Karpas-422 (cell line): ENCODE measurements at regions not wholly inside any gene's neighbourhood (a gene's known extent, or its start where the extent isn't known, plus 50 kb on each side); places are given as distances from the start of the nearest gene placed in this dataset.

Source experiments
- DNase-seq: peaks from one replicate; pipeline ENCODE4 v3.0.0-alpha.2; 2015
- H2AFZ ChIP-seq: fragments of 200-600 bp; sonication (generic); 2 replicates; pipeline ENCODE4 v1.6.1; 2014; ENCODE audit warnings: antibody characterized with exemption, low read length, mixed read lengths
- H3K27ac ChIP-seq: fragments of 200-600 bp; sonication (generic); 2 replicates; pipeline ENCODE4 v1.5.1; 2014; ENCODE audit warnings: mild to moderate bottlenecking, low read length, moderate library complexity
- H3K27me3 ChIP-seq: fragments of 200-600 bp; sonication (generic); 2 replicates; pipeline ENCODE4 v1.6.1; 2014; ENCODE audit warnings: low read length, mixed read lengths
- H3K36me3 ChIP-seq: fragments of 200-600 bp; sonication (generic); 2 replicates; pipeline ENCODE4 v1.6.1; 2014; ENCODE audit warnings: low read length, mixed read lengths; ENCODE audit not compliant: insufficient read depth
- H3K4me1 ChIP-seq: fragments of 200-600 bp; sonication (generic); 2 replicates; pipeline ENCODE4 v1.6.1; 2014; ENCODE audit warnings: mild to moderate bottlenecking, low read length, mixed read lengths
- H3K4me2 ChIP-seq: fragments of 200-600 bp; sonication (generic); 2 replicates; pipeline ENCODE4 v1.6.1; 2014; ENCODE audit warnings: low read length, low read depth, mild to moderate bottlenecking; ENCODE audit not compliant: poor library complexity, severe bottlenecking
- H3K4me3 ChIP-seq: fragments of 200-600 bp; sonication (generic); 2 replicates; pipeline ENCODE4 v1.5.1; 2014; ENCODE audit warnings: mild to moderate bottlenecking, antibody characterized with exemption, low read length, mixed read lengths
- H3K79me2 ChIP-seq: fragments of 200-600 bp; sonication (generic); 2 replicates; pipeline ENCODE4 v1.6.1; 2014; ENCODE audit warnings: mild to moderate bottlenecking, low read length, mixed read lengths
- H3K9ac ChIP-seq: fragments of 200-600 bp; sonication (generic); 2 replicates; pipeline ENCODE4 v1.6.0; 2014; ENCODE audit warnings: low read length
- H3K9me2 ChIP-seq: fragments of 200-600 bp; sonication (generic), shearing (Covaris generic); replicated peaks from 2 replicates; pipeline ENCODE4 v1.6.0; 2014; ENCODE audit warnings: mild to moderate bottlenecking, low read length, moderate library complexity; ENCODE audit not compliant: insufficient read depth
- H3K9me3 ChIP-seq: fragments of 300-700, 200-600 bp; sonication (generic); 2 replicates; pipeline ENCODE4 v1.6.1; 2014; ENCODE audit warnings: low read length, mixed read lengths
- H4K20me1 ChIP-seq: fragments of 200-600 bp; sonication (generic); 2 replicates; pipeline ENCODE4 v1.6.1; 2014; ENCODE audit warnings: mild to moderate bottlenecking, antibody characterized with exemption, low read length, low read depth; ENCODE audit not compliant: insufficient read depth

DNA sequence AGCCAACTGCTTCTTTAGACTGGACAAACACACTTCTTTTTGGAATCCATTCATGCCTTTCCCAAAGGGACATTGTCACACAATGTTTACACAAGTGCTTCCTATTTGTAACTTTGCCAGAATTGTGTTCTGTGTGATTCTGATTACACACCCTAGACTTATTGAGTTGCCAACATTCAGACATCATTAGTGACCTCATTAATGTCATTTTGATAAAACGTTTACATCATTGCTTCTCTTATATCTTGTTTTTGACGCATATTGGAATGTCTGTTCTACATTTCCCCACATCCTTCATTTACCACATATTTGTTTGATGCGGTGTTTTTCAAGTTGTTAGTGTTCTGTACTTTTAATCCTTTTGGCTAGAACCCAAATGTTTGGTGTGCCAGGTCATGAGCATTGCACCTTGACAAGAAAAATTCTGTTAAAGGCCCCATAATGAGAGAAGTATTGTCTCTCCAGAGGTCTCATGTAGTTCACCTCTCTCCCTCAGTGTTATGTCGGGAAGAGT, 305.5 kb downstream of the AEBP2 start:
- Histone ChIP-seq H3K4me2 (no peak overlapping the region), H3K9me3 (no peaks in the 10 kb centered on the region), H3K36me3 (no peaks in the 10 kb centered on the region), H3K9ac (no peak overlapping the region), H4K20me1 (no peaks in the 10 kb centered on the region), H3K4me1 (no peaks in the 10 kb centered on the region), H3K4me3 (no peak overlapping the region), H3K9me2 (no peaks in the 10 kb centered on the region), H3K27me3 (no peaks in the 10 kb centered on the region), H3K79me2 (no peaks in the 10 kb centered on the region), H2AFZ (no peak overlapping the region), H3K27ac (no peak overlapping the region)
- no peak for DNase-seq

DNA sequence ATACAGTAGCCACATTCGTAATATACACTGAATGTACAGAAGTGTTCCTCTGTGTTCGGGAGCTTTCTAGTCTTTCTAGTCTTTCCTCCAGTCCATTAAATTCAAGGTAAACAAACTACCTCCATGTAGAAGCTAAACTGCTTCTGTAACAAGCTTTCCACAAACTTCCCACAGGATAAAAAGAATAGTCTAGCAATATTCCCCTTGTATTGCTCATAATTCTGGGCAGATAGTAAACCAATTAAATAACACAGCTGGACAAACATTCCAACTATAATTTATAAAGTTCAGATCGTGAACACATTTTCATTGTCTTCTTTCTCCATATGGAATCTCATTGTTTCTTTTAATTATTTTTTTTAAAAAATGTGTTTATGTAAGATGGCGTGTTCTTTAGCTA, 307.2 kb downstream of the AEBP2 start:
- no peaks in the 10 kb centered on the region for H3K9me2 ChIP-seq
- no peak overlapping the region for H2AFZ ChIP-seq
- DNase-seq, result no peak
- no peaks in the 10 kb centered on the region for H3K9me3 ChIP-seq
- H3K27me3 ChIP-seq, result no peaks in the 10 kb centered on the region
- no peak overlapping the region for H3K4me2 ChIP-seq
- H3K9ac ChIP-seq, result no peak overlapping the region
- no peak overlapping the region for H3K4me3 ChIP-seq
- no peaks in the 10 kb centered on the region for H3K4me1 ChIP-seq
- no peaks in the 10 kb centered on the region for H3K36me3 ChIP-seq
- no peaks in the 10 kb centered on the region for H3K79me2 ChIP-seq
- no peak overlapping the region for H3K27ac ChIP-seq
- no peaks in the 10 kb centered on the region for H4K20me1 ChIP-seq

DNA sequence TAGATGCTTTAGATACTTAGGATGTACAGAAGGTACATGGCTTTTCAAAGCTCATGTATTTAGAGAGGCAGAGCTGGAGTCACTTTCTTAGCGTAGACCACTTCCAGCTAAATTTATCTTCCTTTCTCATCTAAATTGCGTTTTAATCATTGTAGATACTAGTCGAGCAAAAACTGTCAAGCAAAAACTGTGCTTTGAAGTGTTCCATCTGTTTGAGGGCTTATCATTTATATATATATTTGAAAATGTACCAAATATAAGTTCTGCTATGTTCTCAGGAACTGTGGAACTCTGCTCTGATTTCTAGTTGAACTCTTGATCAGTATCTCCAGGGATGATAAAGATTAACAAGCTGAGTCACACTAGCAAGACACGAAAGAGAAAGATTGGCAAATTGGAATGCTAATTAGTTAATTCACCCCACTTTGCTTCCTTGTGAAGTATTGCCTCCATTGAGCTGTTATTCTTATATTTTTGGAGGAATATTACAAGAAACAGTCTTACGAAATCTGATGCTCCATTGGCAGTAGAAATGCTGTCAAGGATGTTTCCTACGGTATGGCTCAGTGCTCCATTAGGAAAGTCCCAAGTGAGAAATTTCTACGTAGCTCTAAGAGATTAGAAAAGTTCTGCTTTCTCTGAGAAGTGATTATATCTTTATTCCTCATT, 310.7 kb downstream of the AEBP2 start:
- H3K27ac ChIP-seq, result no peak overlapping the region
- no peaks in the 10 kb centered on the region for H3K36me3 ChIP-seq
- H3K9me3 ChIP-seq, result peaks cover 5% of the 10 kb centered on the region; the same call in 1 of the 2 replicates
- DNase-seq, result no peak
- H2AFZ ChIP-seq, result no peak overlapping the region
- H3K9ac ChIP-seq, result no peak overlapping the region
- H3K9me2 ChIP-seq, result no peaks in the 10 kb centered on the region
- H3K4me2 ChIP-seq, result no peak overlapping the region
- no peaks in the 10 kb centered on the region for H4K20me1 ChIP-seq
- no peaks in the 10 kb centered on the region for H3K4me1 ChIP-seq
- no peak overlapping the region for H3K4me3 ChIP-seq
- H3K27me3 ChIP-seq, result 0 out of 2 replicates have a peak, but pooled peaks cover 3% of the 10 kb centered on the region
- no peaks in the 10 kb centered on the region for H3K79me2 ChIP-seq

DNA sequence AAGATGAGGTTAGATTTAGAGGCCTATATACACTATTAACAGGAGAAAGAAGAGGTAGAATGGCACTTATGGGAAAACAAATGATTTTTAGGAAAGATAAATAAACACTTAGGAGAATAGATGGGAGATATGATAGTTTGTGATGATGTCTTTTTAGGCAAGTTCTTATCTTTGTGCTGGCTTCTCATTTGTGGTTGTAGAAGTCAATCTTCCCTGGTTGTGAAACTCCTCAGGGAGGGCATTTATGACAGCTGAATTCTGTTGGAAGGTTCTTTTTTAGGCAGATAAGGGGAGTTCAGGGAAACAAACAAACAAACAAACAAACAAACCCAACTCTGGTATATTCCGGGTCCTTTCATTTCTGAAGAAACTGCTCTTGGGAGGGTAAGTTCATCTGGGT, 311.8 kb downstream of the AEBP2 start:
- Histone ChIP-seq H4K20me1 (no peaks in the 10 kb centered on the region), H3K9me3 (peaks cover 5% of the 10 kb centered on the region; the same call in 1 of the 2 replicates), H3K9me2 (no peaks in the 10 kb centered on the region), H3K4me2 (no peak overlapping the region), H3K4me1 (no peaks in the 10 kb centered on the region), H3K27ac (no peak overlapping the region), H3K9ac (no peak overlapping the region), H3K4me3 (no peak overlapping the region), H3K36me3 (no peaks in the 10 kb centered on the region), H3K27me3 (0 out of 2 replicates have a peak, but pooled peaks cover 3% of the 10 kb centered on the region), H3K79me2 (no peaks in the 10 kb centered on the region), H2AFZ (no peak overlapping the region)
- no peak for DNase-seq

DNA sequence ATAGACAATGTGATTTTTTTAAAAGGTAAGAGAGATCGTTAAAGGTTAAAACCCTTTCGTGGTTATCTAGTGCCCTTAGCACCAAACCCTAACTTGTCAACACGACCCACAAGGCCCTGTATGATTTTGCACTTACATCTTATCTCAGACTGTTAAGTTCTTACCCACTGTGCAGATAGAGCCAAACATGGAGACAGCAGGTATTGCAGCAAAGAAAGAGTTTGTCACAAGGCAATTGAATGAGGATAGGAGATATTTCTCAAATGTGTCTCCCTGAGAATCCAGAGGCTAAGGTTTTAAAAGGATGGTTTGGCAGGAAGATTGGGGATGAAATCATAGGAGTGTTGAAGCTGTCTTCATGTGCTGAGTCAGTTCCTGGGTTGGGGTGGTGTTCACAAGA, 313.4 kb downstream of the AEBP2 start:
- Histone ChIP-seq H3K4me1 (no peaks in the 10 kb centered on the region), H3K4me2 (no peak overlapping the region), H3K9me3 (peaks cover 5% of the 10 kb centered on the region; the same call in 1 of the 2 replicates), H3K27ac (no peak overlapping the region), H3K79me2 (no peaks in the 10 kb centered on the region), H4K20me1 (no peaks in the 10 kb centered on the region), H2AFZ (no peak overlapping the region), H3K4me3 (no peak overlapping the region), H3K27me3 (0 out of 2 replicates have a peak, but pooled peaks cover 3% of the 10 kb centered on the region), H3K36me3 (no peaks in the 10 kb centered on the region), H3K9me2 (no peaks in the 10 kb centered on the region), H3K9ac (no peak overlapping the region)
- DNase-seq, result no peak

DNA sequence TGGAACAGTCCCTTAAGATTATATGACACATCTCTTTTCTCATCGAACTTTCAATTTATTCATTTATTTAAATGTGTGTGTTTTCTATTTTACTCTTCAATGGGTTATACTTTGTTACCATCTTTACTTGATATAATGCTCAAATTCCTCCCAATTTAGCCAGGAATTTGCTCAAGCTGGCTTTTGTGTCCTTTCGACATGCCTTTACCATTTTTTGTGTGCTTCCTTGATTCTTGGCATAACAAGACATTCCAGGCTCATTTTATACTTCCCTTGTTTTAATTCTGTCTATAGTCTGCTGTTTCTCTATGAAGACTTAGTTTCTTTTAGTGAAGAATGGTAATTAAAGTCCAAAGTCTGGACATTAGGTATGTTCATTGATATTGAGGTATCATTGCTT, 315.8 kb downstream of the AEBP2 start:
- Histone ChIP-seq H2AFZ (no peak overlapping the region), H3K27me3 (0 out of 2 replicates have a peak, but pooled peaks cover 3% of the 10 kb centered on the region), H3K4me2 (no peak overlapping the region), H3K9me3 (peaks cover 5% of the 10 kb centered on the region; the same call in 1 of the 2 replicates), H3K36me3 (no peaks in the 10 kb centered on the region), H3K4me3 (no peak overlapping the region), H3K79me2 (no peaks in the 10 kb centered on the region), H3K9ac (no peak overlapping the region), H3K4me1 (no peaks in the 10 kb centered on the region), H3K27ac (no peak overlapping the region), H4K20me1 (no peaks in the 10 kb centered on the region), H3K9me2 (no peaks in the 10 kb centered on the region)
- DNase-seq, result no peak

DNA sequence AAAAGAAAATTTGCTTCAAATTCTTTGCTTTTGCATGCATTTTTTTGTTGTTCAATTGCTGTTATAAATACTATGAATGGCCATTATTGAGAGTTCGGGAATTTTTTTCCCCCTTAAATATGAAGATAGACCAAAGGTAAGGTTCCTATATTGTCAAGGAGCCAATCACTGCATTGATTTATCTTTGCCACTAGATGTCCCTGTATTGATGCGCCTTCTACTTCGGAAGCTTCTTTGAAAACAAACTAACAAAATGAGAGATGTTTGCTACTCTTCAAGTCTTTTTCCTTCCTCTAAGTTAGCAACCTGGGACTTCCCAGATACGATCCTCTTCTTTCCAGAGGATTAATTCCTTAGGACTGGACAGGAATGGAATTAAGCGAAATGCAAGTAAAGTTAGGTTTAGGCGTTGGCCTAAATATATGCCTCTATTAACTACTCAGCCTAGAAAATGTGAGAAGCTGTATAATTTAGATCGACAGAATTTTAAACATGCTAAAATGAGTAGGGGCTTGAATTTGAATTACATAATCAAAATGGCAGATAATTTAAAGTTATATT, 318.1 kb downstream of the AEBP2 start:
- H3K79me2 ChIP-seq, result no peaks in the 10 kb centered on the region
- DNase-seq, result peak; percentile 52
- no peaks in the 10 kb centered on the region for H3K9me2 ChIP-seq
- no peak overlapping the region for H3K9ac ChIP-seq
- H3K9me3 ChIP-seq, result peaks cover 5% of the 10 kb centered on the region; the same call in 1 of the 2 replicates
- H3K36me3 ChIP-seq, result no peaks in the 10 kb centered on the region
- H4K20me1 ChIP-seq, result no peaks in the 10 kb centered on the region
- H3K27ac ChIP-seq, result no peak overlapping the region
- H3K4me2 ChIP-seq, result no peak overlapping the region
- H2AFZ ChIP-seq, result no peak overlapping the region
- 0 out of 2 replicates have a peak, but pooled peaks cover 3% of the 10 kb centered on the region for H3K27me3 ChIP-seq
- H3K4me3 ChIP-seq, result no peak overlapping the region
- no peaks in the 10 kb centered on the region for H3K4me1 ChIP-seq

DNA sequence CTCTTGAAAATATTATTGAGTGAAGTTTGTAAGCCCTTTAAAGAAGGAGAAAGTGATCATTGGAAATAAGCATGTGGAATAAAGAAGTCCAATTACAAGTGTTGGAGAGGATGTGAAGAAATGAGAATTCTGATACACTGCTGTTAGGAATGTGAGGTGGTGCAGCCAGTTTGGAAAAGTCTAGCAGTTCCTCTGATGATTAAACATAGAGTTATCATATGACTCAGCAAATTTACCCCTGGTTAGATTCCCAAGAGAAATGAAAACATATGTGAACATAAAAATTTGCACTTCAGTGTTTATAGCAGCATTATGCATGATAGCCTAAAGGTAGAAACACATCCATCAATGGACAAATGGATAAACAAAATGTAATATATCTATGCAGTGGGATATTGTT, 319.9 kb downstream of the AEBP2 start:
- Histone ChIP-seq H3K36me3 (no peaks in the 10 kb centered on the region), H3K9me3 (no peaks in the 10 kb centered on the region), H3K27me3 (no peaks in the 10 kb centered on the region), H3K9me2 (no peaks in the 10 kb centered on the region), H3K79me2 (no peaks in the 10 kb centered on the region), H3K4me3 (no peak overlapping the region), H2AFZ (no peak overlapping the region), H4K20me1 (no peaks in the 10 kb centered on the region), H3K4me2 (no peak overlapping the region), H3K9ac (no peak overlapping the region), H3K27ac (no peak overlapping the region), H3K4me1 (no peaks in the 10 kb centered on the region)
- DNase-seq, result no peak
